CD14-positive monocyte (primary cell): ENCODE measurements at regions not wholly inside any gene's neighbourhood (a gene's known extent, or its start where the extent isn't known, plus 50 kb on each side); places are given as distances from the start of the nearest gene placed in this dataset.
A peak's percentile ranks its signal among the peaks of the same experiment; 100 is the strongest.
"Not testable (repeated sequence)": the region's sequence is repeated elsewhere in the genome, so short reads cannot be mapped to it uniquely, and the experiment has no call there.

Experiments used
- DNase-seq, 3 donors: peaks; one replicate each; pipeline ENCODE4 v3.0.0-alpha.2; 2011 to 2022
- H2AFZ ChIP-seq: 2 replicates; pipeline ENCODE4 v1.6.0; 2012; ENCODE audit warnings: mild to moderate bottlenecking, low read depth, low read length, inconsistent platforms; ENCODE audit not compliant: insufficient read depth, poor library complexity, severe bottlenecking
- H3K27ac ChIP-seq, 2 donors: 1 replicate in 1 of 2; 2 replicates in 1 of 2; pipeline ENCODE4 v1.5.1; 2012 to 2013; ENCODE audit warnings: low read length in 2 of 2, control low read depth in 1 of 2, inconsistent platforms in 1 of 2, low read depth in 1 of 2, mild to moderate bottlenecking in 1 of 2
- H3K27me3 ChIP-seq, 2 donors: one replicate each; pipeline versions ENCODE4 v1.6.0 to v1.6.1; 2011 to 2013; ENCODE audit warnings: low read length in 2 of 2; ENCODE audit not compliant: control insufficient read depth in 2 of 2, insufficient read depth in 2 of 2
- H3K36me3 ChIP-seq, 2 donors: replicated peaks in 1 of 2; 1 replicate in 1 of 2; 2 replicates in 1 of 2; pipeline versions ENCODE4 v1.5.1 to v1.6.1; 2012 to 2013; ENCODE audit warnings: low read length in 2 of 2, control low read depth in 1 of 2, inconsistent platforms in 1 of 2, mild to moderate bottlenecking in 1 of 2; ENCODE audit not compliant: insufficient read depth in 2 of 2, control insufficient read depth in 1 of 2
- H3K4me1 ChIP-seq, 2 donors: 1 replicate in 1 of 2; 2 replicates in 1 of 2; pipeline versions ENCODE4 v1.5.1 to v1.6.1; 2012 to 2013; ENCODE audit warnings: low read length in 2 of 2, control low read depth in 1 of 2, inconsistent platforms in 1 of 2, mild to moderate bottlenecking in 1 of 2, moderate library complexity in 1 of 2; ENCODE audit not compliant: insufficient read depth in 2 of 2, control insufficient read depth in 1 of 2
- H3K4me2 ChIP-seq: replicated peaks from 2 replicates; pipeline ENCODE3; 2012; ENCODE audit warnings: low read length, moderate library complexity, mild to moderate bottlenecking; ENCODE audit not compliant: poor library complexity, severe bottlenecking; ENCODE audit errors: extremely low read depth
- H3K4me3 ChIP-seq, 3 experiments: fragments of 200-600 bp in 1 of 3; sonication (generic) in 1 of 3; replicated peaks in 1 of 3; 1 replicate in 2 of 3; 2 replicates in 1 of 3; pipeline ENCODE4 v1.5.1; 2011 to 2013; ENCODE audit warnings: low read length in 3 of 3, mild to moderate bottlenecking in 3 of 3, control low read depth in 2 of 3, low read depth in 2 of 3, inconsistent platforms in 1 of 3, moderate library complexity in 1 of 3
- H3K79me2 ChIP-seq: 2 replicates; pipeline ENCODE4 v1.6.0; 2012; ENCODE audit warnings: mild to moderate bottlenecking, control low read depth, inconsistent platforms, low read length, moderate library complexity; ENCODE audit not compliant: insufficient read depth
- H3K9ac ChIP-seq: 2 replicates; pipeline ENCODE4 v1.6.0; 2017; ENCODE audit warnings: low read length, mild to moderate bottlenecking; ENCODE audit not compliant: insufficient read depth, poor library complexity, severe bottlenecking
- H3K9me3 ChIP-seq, 2 donors: replicated peaks in 1 of 2; 1 replicate in 1 of 2; 2 replicates in 1 of 2; pipeline versions ENCODE4 v1.5.1 to v1.6.1; 2012 to 2013; ENCODE audit warnings: low read length in 2 of 2, control low read depth in 1 of 2; ENCODE audit not compliant: control insufficient read depth in 1 of 2, insufficient read depth in 1 of 2
- H4K20me1 ChIP-seq: 2 replicates; pipeline ENCODE4 v1.6.0; 2012; ENCODE audit warnings: mild to moderate bottlenecking, low read length, control low read depth, moderate library complexity; ENCODE audit not compliant: insufficient read depth
- H3K27ac Mint-ChIP-seq, 7 donors: one replicate each; pipeline ENCODE4 v1.8.0; 2020; ENCODE audit warnings: mild to moderate bottlenecking in 7 of 7, mixed read lengths in 7 of 7, moderate library complexity in 6 of 7, inconsistent platforms in 2 of 7
- H3K27me3 Mint-ChIP-seq, 3 donors: one replicate each; pipeline ENCODE4 v1.8.0; 2021 to 2022; ENCODE audit warnings: low read depth in 3 of 3, mild to moderate bottlenecking in 3 of 3, mixed read lengths in 3 of 3, moderate library complexity in 3 of 3, inconsistent platforms in 1 of 3
- H3K36me3 Mint-ChIP-seq, 2 donors: one replicate each; pipeline ENCODE4 v1.8.0; 2020; ENCODE audit warnings: mixed read lengths in 2 of 2, inconsistent platforms in 1 of 2, mild to moderate bottlenecking in 1 of 2
- H3K4me1 Mint-ChIP-seq: one replicate; pipeline ENCODE4 v1.8.0; 2020; ENCODE audit warnings: mild to moderate bottlenecking, mixed read lengths
- H3K4me3 Mint-ChIP-seq, 2 donors: one replicate each; pipeline ENCODE4 v1.8.0; 2020; ENCODE audit warnings: mild to moderate bottlenecking in 2 of 2, mixed read lengths in 2 of 2, moderate library complexity in 1 of 2
- H3K9me3 Mint-ChIP-seq, 7 donors: one replicate each; pipeline ENCODE4 v1.8.0; 2020 to 2022; ENCODE audit warnings: mixed read lengths in 7 of 7, mild to moderate bottlenecking in 6 of 7, moderate library complexity in 6 of 7, inconsistent platforms in 2 of 7
- CTCF ChIP-seq: fragments of 200-600 bp; IDR thresholded peaks from one replicate; pipeline ENCODE4 v1.8.0; 2022; ENCODE audit warnings: antibody characterized with exemption, mild to moderate bottlenecking
- WGBS: methylation state at CpG from one replicate; pipeline ENCODE4 v1.1.5; 2013; ENCODE audit warnings: missing lambda C conversion rate; ENCODE audit not compliant: insufficient coverage; 5-methylcytosine and 5-hydroxymethylcytosine counted together
- intact Hi-C, 2 donors: fragments of 100-400 bp; cut with micrococcal nuclease; formaldehyde crosslinking; loops; one replicate each; pipeline versions ENCODE4 v1.15.0 to v1.15.1; 2023

GRCh38 chr9:63820383-63820782 is 1464.6 kb downstream of the FOXD4L5 start:
- H3K4me1 ChIP-seq, result peaks cover 10 to 18% of the 10 kb centered on the region in 2 donors
- H2AFZ ChIP-seq, H3K27ac Mint-ChIP-seq, H4K20me1 ChIP-seq, H3K9ac ChIP-seq, H3K4me2 ChIP-seq, H3K36me3 Mint-ChIP-seq, DNase-seq, H3K36me3 ChIP-seq, H3K27me3 ChIP-seq, H3K4me3 Mint-ChIP-seq, H3K4me3 ChIP-seq, H3K27ac ChIP-seq, intact Hi-C loops: not testable (repeated sequence)
- peaks cover 36 to 41% of the 10 kb centered on the region in 2 donors for H3K9me3 ChIP-seq
- Mint-ChIP-seq H3K27me3 (peaks cover 15 to 20% (median 16%) of the 10 kb centered on the region in 3 donors), H3K9me3 (peaks cover 23 to 45% (median 37%) of the 10 kb centered on the region in 7 donors), H3K4me1 (peaks cover 20% of the 10 kb centered on the region)
- 91% methylated on average over 3 of the region's 3 CpGs for WGBS
- H3K79me2 ChIP-seq, result peaks cover 22% of the 10 kb centered on the region

- peaks cover 2 to 9% of the 10 kb centered on the region in 2 donors for H3K36me3 Mint-ChIP-seq
- H3K4me3 Mint-ChIP-seq, result peak overlapping the region; percentile 93 to 97
- peak overlapping the region; percentile 62 to 80 for H3K27ac ChIP-seq
- peak overlapping the region; percentile 73 to 89 (median 87) for H3K27ac Mint-ChIP-seq
- H3K27me3 Mint-ChIP-seq, result peaks cover 16 to 22% (median 17%) of the 10 kb centered on the region in 3 donors
- peaks cover 32 to 60% (median 48%) of the 10 kb centered on the region in 7 donors for H3K9me3 Mint-ChIP-seq
- H3K4me3 ChIP-seq, result peak overlapping the region; percentile 43 to 78 (median 45)
- DNase-seq, result peak; percentile 21 to 56 (median 22)
- H3K36me3 ChIP-seq, result peaks cover 0 to 3% of the 10 kb centered on the region in 2 donors
- peak overlapping the region; percentile 81 for H3K4me2 ChIP-seq
- TF ChIP-seq CTCF, result no peak
- peaks cover 0 to 4% of the 10 kb centered on the region in 2 donors for H3K27me3 ChIP-seq
- peaks cover 20% of the 10 kb centered on the region for H3K4me1 Mint-ChIP-seq
- H3K9ac ChIP-seq, result peak overlapping the region; percentile 54
- H3K4me1 ChIP-seq, result peaks cover 10 to 18% of the 10 kb centered on the region in 2 donors
- peaks cover 5% of the 10 kb centered on the region for H4K20me1 ChIP-seq
- WGBS, result 29% methylated on average over 30 of the region's 41 CpGs
- peaks cover 34 to 58% of the 10 kb centered on the region in 2 donors for H3K9me3 ChIP-seq
- H2AFZ ChIP-seq, result peak overlapping the region; percentile 71
- intact Hi-C loops, result no loop called here
- peaks cover 22% of the 10 kb centered on the region for H3K79me2 ChIP-seq
Measured at GRCh38 chr9:63817622-63818518, 1467.1 kb downstream of the FOXD4L5 start.
